ENCODE measurements at regions not wholly inside any gene's neighbourhood (a gene's known extent, or its start where the extent isn't known, plus 50 kb on each side); places are given as distances from the start of the nearest gene placed in this dataset.

DNA sequence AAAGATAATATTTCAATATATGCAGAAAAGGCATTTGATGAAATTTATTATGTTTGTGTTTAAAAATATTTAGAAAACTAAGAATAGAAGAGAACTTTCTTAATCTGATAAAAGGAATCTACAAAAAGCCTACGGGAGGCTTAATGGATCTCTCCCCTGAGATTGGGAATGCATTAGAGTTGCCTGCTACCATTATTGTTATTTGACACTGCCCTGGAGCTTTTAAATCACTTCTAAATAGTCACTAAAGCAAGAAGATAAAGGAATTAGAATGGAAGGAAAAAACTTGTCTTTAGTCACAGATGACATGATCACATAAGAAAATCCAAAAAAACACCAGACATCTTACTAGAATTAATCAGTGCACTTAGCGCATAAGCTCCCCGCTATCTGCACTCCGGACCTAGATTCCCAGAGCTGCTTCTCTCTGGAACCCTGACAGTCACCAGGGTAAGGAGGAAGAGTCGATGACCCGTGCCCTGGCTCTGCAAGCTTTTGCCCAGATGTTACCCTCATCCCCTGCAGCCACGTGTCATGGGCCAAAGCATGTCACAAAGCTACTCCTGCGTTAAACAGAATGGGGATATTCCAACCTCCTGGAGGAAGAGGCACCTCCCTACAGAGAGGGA lies 97.1 kb downstream of the MINAR1 start:
- Mint-ChIP-seq H3K4me1 (ENCODE audit: unreplicated experiment) (no peaks in the 10 kb centered on the region), H3K27me3 (ENCODE audit: unreplicated experiment) (peaks cover 17% of the 10 kb centered on the region), H3K4me3 (ENCODE audit: unreplicated experiment) (no peak overlapping the region), H3K36me3 (ENCODE audit: unreplicated experiment) (no peaks in the 10 kb centered on the region), H3K9me3 (ENCODE audit: unreplicated experiment) (no peaks in the 10 kb centered on the region), H3K27ac (ENCODE audit: unreplicated experiment) (no peak overlapping the region)
- TF ChIP-seq, protein P1, sequence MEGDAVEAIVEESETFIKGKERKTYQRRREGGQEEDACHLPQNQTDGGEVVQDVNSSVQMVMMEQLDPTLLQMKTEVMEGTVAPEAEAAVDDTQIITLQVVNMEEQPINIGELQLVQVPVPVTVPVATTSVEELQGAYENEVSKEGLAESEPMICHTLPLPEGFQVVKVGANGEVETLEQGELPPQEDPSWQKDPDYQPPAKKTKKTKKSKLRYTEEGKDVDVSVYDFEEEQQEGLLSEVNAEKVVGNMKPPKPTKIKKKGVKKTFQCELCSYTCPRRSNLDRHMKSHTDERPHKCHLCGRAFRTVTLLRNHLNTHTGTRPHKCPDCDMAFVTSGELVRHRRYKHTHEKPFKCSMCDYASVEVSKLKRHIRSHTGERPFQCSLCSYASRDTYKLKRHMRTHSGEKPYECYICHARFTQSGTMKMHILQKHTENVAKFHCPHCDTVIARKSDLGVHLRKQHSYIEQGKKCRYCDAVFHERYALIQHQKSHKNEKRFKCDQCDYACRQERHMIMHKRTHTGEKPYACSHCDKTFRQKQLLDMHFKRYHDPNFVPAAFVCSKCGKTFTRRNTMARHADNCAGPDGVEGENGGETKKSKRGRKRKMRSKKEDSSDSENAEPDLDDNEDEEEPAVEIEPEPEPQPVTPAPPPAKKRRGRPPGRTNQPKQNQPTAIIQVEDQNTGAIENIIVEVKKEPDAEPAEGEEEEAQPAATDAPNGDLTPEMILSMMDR (IDR thresholded peaks at IDR 0.05) = no peak
- DNase-seq (ENCODE audit: extremely low spot score, unreplicated experiment) = no peak

DNA sequence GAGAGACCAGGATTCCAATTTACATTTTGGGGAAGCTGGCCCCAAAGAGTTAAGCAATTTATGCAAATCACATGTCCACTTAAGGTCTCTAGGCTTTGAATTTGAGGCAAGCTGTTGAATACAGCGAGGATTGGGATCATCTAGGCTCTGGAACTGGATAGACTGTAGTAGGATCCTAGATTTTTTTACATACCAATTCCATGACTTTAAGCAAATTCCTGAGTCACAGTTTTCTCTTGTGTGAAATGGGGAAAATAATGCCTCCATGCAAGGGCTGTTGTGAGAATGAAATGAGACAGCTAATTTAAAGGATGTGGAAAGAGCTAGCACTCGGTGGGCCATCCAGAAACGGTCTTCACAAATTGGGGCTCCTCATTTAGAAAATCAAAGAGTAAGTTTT lies 103.4 kb downstream of the MINAR1 start:
- Mint-ChIP-seq H3K4me3 (ENCODE audit: unreplicated experiment) (no peak overlapping the region), H3K27me3 (ENCODE audit: unreplicated experiment) (peaks cover 6% of the 10 kb centered on the region), H3K4me1 (ENCODE audit: unreplicated experiment) (no peaks in the 10 kb centered on the region), H3K27ac (ENCODE audit: unreplicated experiment) (no peak overlapping the region), H3K9me3 (ENCODE audit: unreplicated experiment) (no peaks in the 10 kb centered on the region), H3K36me3 (ENCODE audit: unreplicated experiment) (no peaks in the 10 kb centered on the region)
- TF ChIP-seq, protein P1 (IDR thresholded peaks at IDR 0.05) = no peak
- DNase-seq (ENCODE audit: extremely low spot score, unreplicated experiment) = no peak

DNA sequence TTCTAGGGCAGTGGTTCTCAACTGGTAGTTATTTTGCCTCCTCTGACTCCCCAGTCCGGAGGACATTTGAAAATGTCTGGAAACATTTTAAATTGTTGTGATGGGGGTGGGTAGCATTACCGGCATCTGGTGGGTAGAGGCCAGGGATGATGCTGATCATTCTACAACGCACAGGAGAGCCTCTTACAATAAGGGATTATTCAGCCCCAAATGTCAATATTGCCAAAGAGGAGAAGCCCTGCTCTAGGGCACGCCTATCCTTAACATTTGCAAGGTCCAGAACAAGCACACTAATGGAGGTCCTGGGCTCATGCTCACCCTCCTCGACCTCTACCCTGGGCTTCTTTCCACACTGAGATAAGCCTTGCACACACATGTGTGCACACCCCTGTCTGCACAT lies 106.4 kb downstream of the MINAR1 start:
- no peak for DNase-seq (ENCODE audit: extremely low spot score, unreplicated experiment)
- Mint-ChIP-seq H3K27me3 (ENCODE audit: unreplicated experiment) (no peaks in the 10 kb centered on the region), H3K4me1 (ENCODE audit: unreplicated experiment) (no peaks in the 10 kb centered on the region), H3K27ac (ENCODE audit: unreplicated experiment) (no peak overlapping the region), H3K4me3 (ENCODE audit: unreplicated experiment) (no peak overlapping the region), H3K9me3 (ENCODE audit: unreplicated experiment) (no peaks in the 10 kb centered on the region), H3K36me3 (ENCODE audit: unreplicated experiment) (no peaks in the 10 kb centered on the region)
- TF ChIP-seq, protein P1 (IDR thresholded peaks at IDR 0.05) = no peak

DNA sequence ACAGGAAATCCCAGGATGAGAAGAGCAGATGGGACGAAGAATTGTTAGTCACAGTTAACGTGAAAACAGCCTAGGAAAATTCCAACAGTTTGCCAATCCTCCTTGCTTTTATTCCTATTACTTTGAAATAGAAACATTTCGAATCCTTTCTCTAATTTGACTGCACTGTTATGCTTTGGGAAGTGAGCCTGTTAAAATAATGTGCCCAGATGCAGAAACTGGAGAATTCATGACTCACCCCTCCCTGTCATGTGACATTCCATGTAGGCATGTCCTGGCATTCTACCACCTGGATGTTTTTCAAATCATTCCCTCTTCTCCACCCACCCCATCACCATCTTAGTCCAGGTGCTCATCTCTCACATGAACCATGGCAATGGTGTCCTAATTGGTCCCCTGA lies 107.3 kb downstream of the MINAR1 start:
- TF ChIP-seq, protein P1 (IDR thresholded peaks at IDR 0.05) = no peak
- no peaks in the 10 kb centered on the region for H3K36me3 Mint-ChIP-seq (ENCODE audit: unreplicated experiment)
- no peaks in the 10 kb centered on the region for H3K27me3 Mint-ChIP-seq (ENCODE audit: unreplicated experiment)
- no peak for DNase-seq (ENCODE audit: extremely low spot score, unreplicated experiment)
- no peaks in the 10 kb centered on the region for H3K9me3 Mint-ChIP-seq (ENCODE audit: unreplicated experiment)
- no peak overlapping the region for H3K4me3 Mint-ChIP-seq (ENCODE audit: unreplicated experiment)
- H3K4me1 Mint-ChIP-seq (ENCODE audit: unreplicated experiment) = no peaks in the 10 kb centered on the region
- no peak overlapping the region for H3K27ac Mint-ChIP-seq (ENCODE audit: unreplicated experiment)

DNA sequence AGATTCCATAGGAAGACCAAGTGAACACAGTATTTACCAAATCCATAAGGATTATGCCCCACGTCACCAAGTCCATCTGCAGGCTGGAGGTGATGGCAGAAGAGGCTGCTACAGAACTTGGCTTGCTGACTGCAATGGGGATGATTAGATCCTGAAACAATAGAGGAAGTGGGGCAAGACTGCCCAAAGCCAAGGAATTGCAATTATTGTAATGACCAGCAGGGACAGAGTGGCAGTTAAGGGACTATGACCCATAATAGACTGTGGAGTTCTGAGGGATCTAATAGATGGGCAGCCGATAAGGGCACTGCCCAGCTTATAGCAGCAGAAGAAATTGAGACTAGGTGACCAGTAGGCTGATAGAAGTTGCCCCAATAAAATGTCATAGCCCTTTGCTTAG lies 108.4 kb downstream of the MINAR1 start:
- DNase-seq (ENCODE audit: extremely low spot score, unreplicated experiment) = no peak
- Mint-ChIP-seq H3K9me3 (ENCODE audit: unreplicated experiment) (no peaks in the 10 kb centered on the region), H3K4me3 (ENCODE audit: unreplicated experiment) (no peak overlapping the region), H3K4me1 (ENCODE audit: unreplicated experiment) (no peaks in the 10 kb centered on the region), H3K27ac (ENCODE audit: unreplicated experiment) (no peak overlapping the region), H3K36me3 (ENCODE audit: unreplicated experiment) (no peaks in the 10 kb centered on the region), H3K27me3 (ENCODE audit: unreplicated experiment) (no peaks in the 10 kb centered on the region)
- TF ChIP-seq, protein P1 (IDR thresholded peaks at IDR 0.05) = no peak

Data from osteocyte (in vitro differentiated cells).